GM21825 (cell line): ENCODE measurements at regions not wholly inside any gene's neighbourhood (a gene's known extent, or its start where the extent isn't known, plus 50 kb on each side); places are given as distances from the start of the nearest gene placed in this dataset.

Experiments
- ATAC-seq: cut with Tn5 transposase; IDR thresholded peaks from one replicate; pipeline ENCODE4 v1.9.1; 2021; ENCODE audit warnings: mild to moderate bottlenecking, moderate library complexity; ENCODE audit not compliant: unreplicated experiment

GRCh38 chr9:79955300-79955699, 383.5 kb downstream of the TLE4 start:
- ATAC-seq = no peak

- ATAC-seq = no peak
Measured at GRCh38 chr9:79953908-79954307, 382.1 kb downstream of the TLE4 start.

GRCh38 chr9:79952401-79952800, 380.6 kb downstream of the TLE4 start:
- no peak for ATAC-seq

GRCh38 chr9:79946712-79947111, 374.9 kb downstream of the TLE4 start:
- no peak for ATAC-seq

- ATAC-seq = no peak
Measured at GRCh38 chr9:79945495-79945894, 373.7 kb downstream of the TLE4 start.

GRCh38 chr9:79945016-79945415, 373.3 kb downstream of the TLE4 start:
- ATAC-seq = no peak

- no peak for ATAC-seq
Measured at GRCh38 chr9:79940919-79941318, 369.2 kb downstream of the TLE4 start.

- ATAC-seq = no peak
Measured at GRCh38 chr9:79939819-79940218, 368.1 kb downstream of the TLE4 start.

- no peak for ATAC-seq
Measured at GRCh38 chr9:79936336-79936735, 364.6 kb downstream of the TLE4 start.

GRCh38 chr9:79929285-79929684, 357.5 kb downstream of the TLE4 start:
- no peak for ATAC-seq

- ATAC-seq = no peak
Measured at GRCh38 chr9:79928661-79929223, 357.0 kb downstream of the TLE4 start.

- no peak for ATAC-seq
Measured at GRCh38 chr9:79925326-79925725, 353.6 kb downstream of the TLE4 start.

GRCh38 chr9:79924836-79925235, 353.1 kb downstream of the TLE4 start:
- no peak for ATAC-seq

- ATAC-seq = no peak
Measured at GRCh38 chr9:79917421-79917820, 345.7 kb downstream of the TLE4 start.

- ATAC-seq = no peak
Measured at GRCh38 chr9:79913867-79914266, 342.1 kb downstream of the TLE4 start.

GRCh38 chr9:79912318-79913070, 340.7 kb downstream of the TLE4 start:
- no peak for ATAC-seq

- ATAC-seq = no peak
Measured at GRCh38 chr9:79911724-79912123, 340.0 kb downstream of the TLE4 start.

- no peak for ATAC-seq
Measured at GRCh38 chr9:79902825-79903600, 331.2 kb downstream of the TLE4 start.

- no peak for ATAC-seq
Measured at GRCh38 chr9:79900754-79901153, 329.0 kb downstream of the TLE4 start.

GRCh38 chr9:79896390-79896980, 324.7 kb downstream of the TLE4 start:
- ATAC-seq = no peak

GRCh38 chr9:79895232-79895631, 323.5 kb downstream of the TLE4 start:
- no peak for ATAC-seq

GRCh38 chr9:79889369-79889768, 317.6 kb downstream of the TLE4 start:
- ATAC-seq = no peak
